ENCODE measurements at regions not wholly inside any gene's neighbourhood (a gene's known extent, or its start where the extent isn't known, plus 50 kb on each side); places are given as distances from the start of the nearest gene placed in this dataset.

- no peaks in the 10 kb centered on the region for H3K27me3 ChIP-seq (ENCODE audit: control insufficient read depth, insufficient read depth, low read length)
- H3K9me3 ChIP-seq (ENCODE audit: control insufficient read depth, insufficient read depth, low read depth, low read length) = no peaks in the 10 kb centered on the region
- intact Hi-C loops (cut with micrococcal nuclease; ENCODE audit: unreplicated experiment) (no loop called here), in situ Hi-C loops (cut with HindIII; ENCODE audit: low pct_unique_long_range_greater_than_20kb, low sequenced_read_pairs) (no loop called here)
- no TSS peak for BruUV-seq (replicated peaks)
- POLR2A ChIA-PET = no interaction called here
- H3K27ac ChIP-seq (ENCODE audit: low read length) = no peak overlapping the region
- H3K4me3 ChIP-seq (ENCODE audit: low read depth in 2 of 2, low read length in 2 of 2) = no peak overlapping the region
- H3K36me3 ChIP-seq (ENCODE audit: control insufficient read depth, insufficient read depth, low read length) = no peaks in the 10 kb centered on the region
- DNase-seq (ENCODE audit: low read depth, low spot score) = no peak
- no peak for ATAC-seq
- CTCF ChIA-PET = no interaction called here
- no peaks in the 10 kb centered on the region for H3K4me1 ChIP-seq (ENCODE audit: control insufficient read depth, insufficient read depth, low read length)
- no peak for TF ChIP-seq SIN3A (IDR thresholded peaks at IDR 0.05; ENCODE audit: borderline replicate concordance, insufficient read depth, low read depth, low read length)
- no peak for TF ChIP-seq REST (IDR thresholded peaks at IDR 0.05; ENCODE audit: insufficient read depth in 1 of 2, low read depth in 2 of 2, low read length in 1 of 2)
- TF ChIP-seq POLR2AphosphoS5 (IDR thresholded peaks at IDR 0.05; ENCODE audit: low read depth, low read length) = no peak
- TF ChIP-seq TCF7L2 (IDR thresholded peaks at IDR 0.05; ENCODE audit: low read depth, low read length) = no peak
- no peak for TF ChIP-seq CTCF (IDR thresholded peaks at IDR 0.05)
Measured at GRCh38 chr1:213666922-213667321, 320.9 kb upstream of the PROX1 start.

GRCh38 chr1:213669512-213669911, 318.3 kb upstream of the PROX1 start:
- H3K27me3 ChIP-seq (ENCODE audit: control insufficient read depth, insufficient read depth, low read length) = no peaks in the 10 kb centered on the region
- intact Hi-C loops (cut with micrococcal nuclease; ENCODE audit: unreplicated experiment) (no loop called here), in situ Hi-C loops (cut with HindIII; ENCODE audit: low pct_unique_long_range_greater_than_20kb, low sequenced_read_pairs) (no loop called here)
- CTCF ChIA-PET = no interaction called here
- H3K4me1 ChIP-seq (ENCODE audit: control insufficient read depth, insufficient read depth, low read length) = no peaks in the 10 kb centered on the region
- no peaks in the 10 kb centered on the region for H3K9me3 ChIP-seq (ENCODE audit: control insufficient read depth, insufficient read depth, low read depth, low read length)
- TF ChIP-seq CTCF (IDR thresholded peaks at IDR 0.05) (no peak), POLR2AphosphoS5 (IDR thresholded peaks at IDR 0.05; ENCODE audit: low read depth, low read length) (no peak), SIN3A (IDR thresholded peaks at IDR 0.05; ENCODE audit: borderline replicate concordance, insufficient read depth, low read depth, low read length) (no peak), TCF7L2 (IDR thresholded peaks at IDR 0.05; ENCODE audit: low read depth, low read length) (no peak), REST (IDR thresholded peaks at IDR 0.05; ENCODE audit: insufficient read depth in 1 of 2, low read depth in 2 of 2, low read length in 1 of 2) (no peak)
- H3K36me3 ChIP-seq (ENCODE audit: control insufficient read depth, insufficient read depth, low read length) = no peaks in the 10 kb centered on the region
- H3K4me3 ChIP-seq (ENCODE audit: low read depth in 2 of 2, low read length in 2 of 2) = no peak overlapping the region
- DNase-seq (ENCODE audit: low read depth, low spot score) = no peak
- no peak overlapping the region for H3K27ac ChIP-seq (ENCODE audit: low read length)
- POLR2A ChIA-PET = no interaction called here
- no peak for ATAC-seq
- BruUV-seq (replicated peaks) = no TSS peak

All from Panc1 (cell line).